Mucosa of descending colon (tissue), 3 donors: ENCODE measurements at regions not wholly inside any gene's neighbourhood (a gene's known extent, or its start where the extent isn't known, plus 50 kb on each side); places are given as distances from the start of the nearest gene placed in this dataset.

Experiments used
- ATAC-seq: fragments of 200-7000 bp; cut with Tn5 transposase; one replicate; pipeline ENCODE4 v1.9.1; 2020; ENCODE audit warnings: mild to moderate bottlenecking, moderate library complexity
- DNase-seq, 3 donors: peaks; one replicate each; pipeline ENCODE4 v3.0.0-alpha.2; 2020
- H3K36me3 ChIP-seq: fragments of 200-600 bp; one replicate; pipeline ENCODE4 v1.8.0; 2021; ENCODE audit warnings: low read depth, mild to moderate bottlenecking
- H3K4me1 ChIP-seq: fragments of 200-600 bp; one replicate; pipeline ENCODE4 v1.8.0; 2021; ENCODE audit warnings: low read depth, mild to moderate bottlenecking
- H3K4me3 ChIP-seq: fragments of 200-600 bp; one replicate; pipeline ENCODE4 v1.8.0; 2021; ENCODE audit warnings: mild to moderate bottlenecking
- H3K9me3 ChIP-seq: fragments of 200-600 bp; one replicate; pipeline ENCODE4 v1.8.0; 2021; ENCODE audit warnings: mild to moderate bottlenecking
- CTCF ChIP-seq: fragments of 200-600 bp; IDR thresholded peaks from one replicate; pipeline ENCODE4 v1.8.0; 2022; ENCODE audit warnings: antibody characterized with exemption, mild to moderate bottlenecking
- intact Hi-C, 2 donors: fragments of 100-400 bp; cut with DNase I in 1 of 2; cut with micrococcal nuclease in 1 of 2; formaldehyde crosslinking; loops; one replicate each; pipeline versions ENCODE4 v1.11.0 to v1.11.1; 2022; cut with DNase I, micrococcal nuclease
- donor health status: DM: no; HTN: no; CAD: no; lungs with moderate emphysema.
- donor health status: DM: no; HTN: no; CAD: no.
- donor health status: DM: no; HTN: yes; CAD: no.

DNA sequence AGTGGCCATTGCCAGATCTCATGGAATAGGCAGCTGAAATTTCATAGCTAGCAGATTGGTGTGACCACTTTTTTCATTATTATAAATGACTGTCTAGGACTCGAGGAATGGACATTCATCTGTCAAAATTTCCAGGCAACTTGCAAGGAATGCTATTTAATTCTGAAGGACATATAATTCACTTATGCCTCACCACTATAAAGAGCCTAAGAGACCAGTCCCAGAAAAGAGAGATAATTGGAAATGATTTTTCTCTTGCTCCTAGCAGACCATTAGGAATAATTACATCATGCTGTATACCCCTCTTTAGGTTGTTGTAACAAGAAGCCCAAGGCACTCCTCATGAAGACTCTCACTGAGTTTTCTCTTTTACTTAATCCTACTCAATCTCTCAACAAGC, 557.4 kb upstream of the RAB6C start:
- intact Hi-C loops = no loop called here
- Histone ChIP-seq H3K9me3 (no peaks in the 10 kb centered on the region), H3K4me3 (no peak overlapping the region), H3K36me3 (no peaks in the 10 kb centered on the region), H3K4me1 (no peaks in the 10 kb centered on the region)
- no peak for DNase-seq
- TF ChIP-seq CTCF = no peak
- ATAC-seq = no peak

GRCh38 chr2:129428086-129428660, 551.3 kb upstream of the RAB6C start:
- no peak overlapping the region for H3K4me3 ChIP-seq
- DNase-seq = no peak
- H3K36me3 ChIP-seq = no peaks in the 10 kb centered on the region
- intact Hi-C loops = no loop called here
- TF ChIP-seq CTCF = no peak
- no peaks in the 10 kb centered on the region for H3K4me1 ChIP-seq
- no peak for ATAC-seq
- no peaks in the 10 kb centered on the region for H3K9me3 ChIP-seq

GRCh38 chr2:129430911-129431310, 548.6 kb upstream of the RAB6C start:
- ATAC-seq (no peak), DNase-seq (no peak)
- H3K4me1 ChIP-seq = no peaks in the 10 kb centered on the region
- TF ChIP-seq CTCF = no peak
- no peaks in the 10 kb centered on the region for H3K9me3 ChIP-seq
- no peaks in the 10 kb centered on the region for H3K36me3 ChIP-seq
- intact Hi-C loops = no loop called here
- H3K4me3 ChIP-seq = no peak overlapping the region

GRCh38 chr2:129431881-129432280, 547.6 kb upstream of the RAB6C start:
- ATAC-seq = no peak

DNA sequence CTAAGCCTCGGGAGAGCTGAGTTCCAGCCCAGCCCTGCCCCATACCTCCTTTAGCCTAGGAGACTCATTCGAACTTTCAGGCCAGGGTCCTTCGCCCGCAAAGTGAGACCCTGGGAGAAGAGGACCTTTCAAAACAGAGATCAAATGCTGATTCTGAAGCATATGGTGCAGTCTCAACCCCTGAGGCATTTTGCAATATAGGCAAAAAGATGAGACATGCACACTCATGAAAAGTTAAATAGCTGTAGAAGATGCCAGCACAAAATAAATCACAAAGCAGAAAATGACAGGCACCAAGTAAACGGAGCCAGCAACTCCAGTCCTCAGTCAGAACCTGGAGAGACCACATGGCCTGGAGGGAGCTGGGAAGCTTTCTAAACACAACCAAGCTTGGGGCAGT, 542.7 kb upstream of the RAB6C start:
- Histone ChIP-seq H3K36me3 (no peaks in the 10 kb centered on the region), H3K4me1 (no peaks in the 10 kb centered on the region), H3K9me3 (no peaks in the 10 kb centered on the region), H3K4me3 (no peak overlapping the region)
- TF ChIP-seq CTCF = no peak
- intact Hi-C loops = no loop called here
- ATAC-seq = no peak
- DNase-seq = no peak

More at GRCh38 chr2:129431881-129432280, 547.6 kb upstream of the RAB6C start:
- intact Hi-C loops = no loop called here
- no peak overlapping the region for H3K4me3 ChIP-seq
- no peaks in the 10 kb centered on the region for H3K9me3 ChIP-seq
- no peak for DNase-seq
- H3K36me3 ChIP-seq = no peaks in the 10 kb centered on the region
- TF ChIP-seq CTCF = no peak
- H3K4me1 ChIP-seq = no peaks in the 10 kb centered on the region

GRCh38 chr2:129437725-129438124, 541.7 kb upstream of the RAB6C start:
- DNase-seq (no peak), ATAC-seq (no peak)
- intact Hi-C loops = no loop called here
- H3K4me1 ChIP-seq = no peaks in the 10 kb centered on the region
- no peak overlapping the region for H3K4me3 ChIP-seq
- no peak for TF ChIP-seq CTCF
- H3K9me3 ChIP-seq = no peaks in the 10 kb centered on the region
- H3K36me3 ChIP-seq = no peaks in the 10 kb centered on the region
